ENCODE measurements at regions not wholly inside any gene's neighbourhood (a gene's known extent, or its start where the extent isn't known, plus 50 kb on each side); places are given as distances from the start of the nearest gene placed in this dataset.

- intact Hi-C loops (cut with DNase I; ENCODE audit: low total_unique reads), result no loop called here
- Histone ChIP-seq H3K9me3 (no peaks in the 10 kb centered on the region), H3K27ac (no peak overlapping the region), H3K36me3 (no peaks in the 10 kb centered on the region), H3K4me3 (no peak overlapping the region), H3K4me1 (no peaks in the 10 kb centered on the region), H3K27me3 (no peaks in the 10 kb centered on the region)
- no peak for TF ChIP-seq CTCF (IDR thresholded peaks at IDR 0.05 in 4 of 5, conservative IDR thresholded peaks at IDR 0.05 in 1 of 5)
- ATAC-seq, result no peak
- no peak for DNase-seq
- in situ Hi-C loops (cut with MboI; ENCODE audit: low sequenced_read_pairs in 4 of 4), result no loop called here
Observed at GRCh38 chr5:164361986-164362385, 856.6 kb downstream of the MAT2B start.

GRCh38 chr5:164362835-164363234, 857.4 kb downstream of the MAT2B start:
- ATAC-seq (no peak), DNase-seq (no peak)
- in situ Hi-C loops (cut with MboI; ENCODE audit: low sequenced_read_pairs in 4 of 4) (no loop called here), intact Hi-C loops (cut with DNase I; ENCODE audit: low total_unique reads) (no loop called here)
- H3K9me3 ChIP-seq, result no peaks in the 10 kb centered on the region
- no peak for TF ChIP-seq POLR2A (IDR thresholded peaks at IDR 0.05)
- no peak for TF ChIP-seq CTCF (IDR thresholded peaks at IDR 0.05 in 4 of 5, conservative IDR thresholded peaks at IDR 0.05 in 1 of 5)
- H3K36me3 ChIP-seq, result no peaks in the 10 kb centered on the region
- no peaks in the 10 kb centered on the region for H3K4me1 ChIP-seq
- no peaks in the 10 kb centered on the region for H3K27me3 ChIP-seq
- no peak overlapping the region for H3K27ac ChIP-seq
- H3K4me3 ChIP-seq, result no peak overlapping the region

- in situ Hi-C loops (cut with MboI; ENCODE audit: low sequenced_read_pairs in 4 of 4) (no loop called here), intact Hi-C loops (cut with DNase I; ENCODE audit: low total_unique reads) (no loop called here)
- Histone ChIP-seq H3K27me3 (no peaks in the 10 kb centered on the region), H3K27ac (no peak overlapping the region), H3K4me1 (no peaks in the 10 kb centered on the region), H3K36me3 (no peaks in the 10 kb centered on the region), H3K4me3 (no peak overlapping the region), H3K9me3 (no peaks in the 10 kb centered on the region)
- TF ChIP-seq CTCF (IDR thresholded peaks at IDR 0.05 in 4 of 5, conservative IDR thresholded peaks at IDR 0.05 in 1 of 5), result no peak
- no peak for TF ChIP-seq POLR2A (IDR thresholded peaks at IDR 0.05)
- ATAC-seq (no peak), DNase-seq (no peak)
Observed at GRCh38 chr5:164364237-164365208, 859.1 kb downstream of the MAT2B start.

GRCh38 chr5:164370841-164371240, 865.4 kb downstream of the MAT2B start:
- Histone ChIP-seq H3K36me3 (no peaks in the 10 kb centered on the region), H3K4me1 (no peaks in the 10 kb centered on the region), H3K4me3 (no peak overlapping the region), H3K9me3 (no peaks in the 10 kb centered on the region), H3K27ac (no peak overlapping the region), H3K27me3 (no peaks in the 10 kb centered on the region)
- in situ Hi-C loops (cut with MboI; ENCODE audit: low sequenced_read_pairs in 4 of 4), result no loop called here
- DNase-seq (no peak), ATAC-seq (no peak)
- intact Hi-C loops (cut with DNase I; ENCODE audit: low total_unique reads), result no loop called here
- TF ChIP-seq POLR2A (IDR thresholded peaks at IDR 0.05) (no peak), CTCF (IDR thresholded peaks at IDR 0.05 in 4 of 5, conservative IDR thresholded peaks at IDR 0.05 in 1 of 5) (no peak)

Data from gastrocnemius medialis (tissue), 4 donors.